HG03469 (cell line): ENCODE measurements at regions not wholly inside any gene's neighbourhood (a gene's known extent, or its start where the extent isn't known, plus 50 kb on each side); places are given as distances from the start of the nearest gene placed in this dataset.
"Not testable (repeated sequence)": the region's sequence is repeated elsewhere in the genome, so short reads cannot be mapped to it uniquely, and the experiment has no call there.

Source experiments
- ATAC-seq: cut with Tn5 transposase; IDR thresholded peaks from one replicate; pipeline ENCODE4 v1.9.1; 2021; ENCODE audit warnings: mild to moderate bottlenecking, moderate library complexity, moderate number of reproducible peaks; ENCODE audit not compliant: unreplicated experiment

DNA sequence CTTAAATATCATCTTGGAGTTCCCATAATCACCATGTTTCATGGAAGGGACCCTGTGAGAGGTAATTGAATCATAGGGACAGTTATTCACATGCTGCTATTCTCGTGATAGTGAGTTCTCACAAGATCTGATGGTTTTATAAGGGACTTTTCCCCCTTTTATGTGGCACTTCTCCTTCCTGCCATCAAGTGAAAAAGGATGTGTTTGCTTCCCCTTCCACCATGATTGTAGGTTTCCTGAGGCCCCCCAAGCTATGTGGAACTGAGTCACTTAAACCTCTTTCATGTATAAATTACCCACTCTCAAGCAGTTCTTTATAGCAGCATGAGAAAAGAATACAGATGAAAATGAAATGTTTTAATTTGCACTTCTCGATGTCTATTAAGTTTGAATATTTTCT lies 112.0 kb downstream of the ZNF648 start:
- ATAC-seq, result no peak

DNA sequence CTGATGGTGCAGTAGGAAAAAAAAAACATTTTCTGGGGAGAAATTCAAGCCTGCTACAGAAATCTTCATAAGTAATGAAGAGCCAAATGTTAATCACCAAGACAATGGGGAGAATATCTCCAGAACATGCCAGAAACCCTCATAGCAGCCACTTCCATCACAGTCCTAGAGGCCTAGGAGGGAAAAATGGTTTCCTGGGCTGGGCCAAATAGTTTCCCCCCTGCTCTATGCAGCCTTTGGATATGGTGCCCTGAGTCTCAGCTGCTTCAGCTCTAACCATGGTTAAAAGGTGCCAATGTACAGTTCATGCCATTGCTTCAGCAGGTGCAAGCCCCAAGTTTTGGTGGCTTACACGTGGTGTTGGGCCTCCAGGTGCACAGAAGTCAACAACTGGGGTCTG lies 113.1 kb downstream of the ZNF648 start:
- ATAC-seq, result no peak

DNA sequence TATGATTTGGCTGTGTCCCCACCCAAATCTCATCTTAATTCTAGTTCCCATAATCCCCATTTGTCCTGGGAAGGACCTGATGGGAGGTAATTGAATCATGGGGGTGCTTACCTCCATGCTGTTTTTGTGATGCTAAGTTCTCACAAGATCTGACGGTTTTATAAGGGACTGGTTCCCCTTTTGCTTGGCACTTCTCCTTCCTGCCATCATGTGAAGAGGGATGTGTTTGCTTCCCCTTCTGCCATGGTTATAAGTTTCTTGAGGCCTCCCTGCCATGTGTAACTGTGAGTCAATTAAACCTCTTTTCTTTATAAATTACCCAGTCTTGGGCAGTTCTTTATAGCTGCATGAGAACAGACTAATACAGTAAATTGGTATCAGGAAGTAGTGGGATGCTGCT lies 114.1 kb downstream of the ZNF648 start:
- ATAC-seq, result no peak

DNA sequence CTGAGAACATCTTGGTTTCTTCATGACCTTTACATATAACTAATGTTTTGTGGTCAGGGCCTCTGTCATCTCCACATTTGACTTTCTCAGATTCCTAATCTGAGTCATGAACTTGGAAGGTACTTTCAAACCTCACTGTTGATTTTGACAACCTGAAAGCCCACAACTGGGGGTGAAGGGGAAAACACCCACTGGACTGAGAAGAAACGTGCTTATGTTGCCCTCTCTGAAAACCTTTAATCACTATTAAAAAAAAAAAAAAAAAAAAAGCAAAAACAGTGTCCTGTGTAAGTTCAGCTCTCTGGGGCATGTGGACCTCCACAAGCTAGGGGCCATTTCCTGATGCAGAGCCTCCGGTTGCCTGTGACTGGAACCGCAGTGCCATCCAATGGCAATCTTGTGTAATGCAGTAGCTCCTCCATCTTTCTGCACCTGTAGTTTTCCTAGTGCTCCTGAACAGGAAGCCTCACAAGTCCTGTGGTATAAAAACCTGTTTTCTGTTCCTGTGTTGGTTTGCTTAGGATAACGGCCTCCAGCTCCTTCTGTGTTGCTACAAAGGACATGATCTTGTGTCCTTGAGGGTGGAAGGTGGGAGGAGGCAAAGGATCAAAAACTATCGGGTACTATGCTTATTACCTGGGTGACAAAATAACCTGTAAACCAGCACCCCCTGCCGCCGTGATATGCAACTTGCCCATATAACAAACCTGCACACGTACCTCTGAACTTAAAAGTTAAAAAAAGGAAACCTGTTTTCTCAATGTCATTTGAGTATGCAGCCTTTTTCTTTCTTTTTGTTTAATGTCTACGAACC lies 124.5 kb downstream of the ZNF648 start:
- ATAC-seq, result peak; percentile 71

DNA sequence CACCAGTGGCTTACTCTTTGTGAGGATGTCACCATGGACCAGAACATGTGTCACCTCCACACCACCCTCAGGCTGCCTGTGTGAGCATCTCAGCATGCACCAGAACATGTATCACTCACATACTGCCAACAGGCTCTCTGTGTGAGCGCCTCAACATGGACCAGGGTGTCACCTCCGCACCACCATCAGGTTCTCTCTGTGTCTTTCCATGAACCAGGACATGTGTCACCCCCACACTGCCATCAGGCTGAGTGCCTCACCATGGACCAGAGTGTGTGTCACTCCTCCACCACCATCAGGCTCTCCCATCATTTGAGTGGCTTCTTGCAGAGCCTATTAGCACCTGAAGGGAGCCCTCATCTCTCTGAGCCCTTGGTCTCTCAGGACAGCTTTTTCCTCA lies 125.2 kb downstream of the ZNF648 start:
- peak; percentile 13 for ATAC-seq

DNA sequence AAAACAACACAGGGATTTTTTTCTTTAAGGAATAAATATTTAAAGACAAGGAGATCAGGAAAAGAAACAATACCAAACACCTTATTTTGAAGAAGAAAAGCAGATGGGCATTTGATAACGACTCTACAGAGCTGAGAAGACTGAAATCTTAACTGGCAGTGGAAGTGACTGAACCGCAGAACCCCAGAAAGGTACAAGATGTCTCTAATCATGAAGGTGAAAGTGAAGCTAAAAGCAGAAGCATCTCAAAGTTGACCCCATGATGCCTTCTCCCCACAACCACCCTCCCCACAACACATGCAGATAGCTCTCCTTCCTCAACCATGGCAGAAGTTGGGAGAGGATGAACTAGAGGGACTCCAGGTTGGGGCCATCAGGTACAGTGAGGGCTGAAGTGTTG lies 129.6 kb downstream of the ZNF648 start:
- ATAC-seq, result no peak

DNA sequence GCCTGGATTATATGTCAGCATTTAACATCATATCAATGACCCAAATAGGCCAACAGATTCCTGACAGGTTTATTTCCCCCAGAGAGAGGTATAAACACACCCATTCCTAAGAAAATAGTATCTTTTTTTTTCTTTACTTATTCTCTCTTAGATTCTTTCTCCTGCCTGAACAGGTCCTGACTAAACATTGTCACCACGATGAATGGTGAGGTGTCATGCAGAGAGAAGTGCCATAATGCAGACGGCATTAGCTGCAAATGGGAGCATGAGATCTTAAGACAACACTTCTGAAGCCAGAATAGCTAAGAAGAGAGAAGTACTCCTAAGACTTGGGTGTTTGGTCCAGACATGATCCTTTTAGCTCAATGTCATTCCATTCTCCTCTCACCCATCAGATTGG lies 131.3 kb downstream of the ZNF648 start:
- ATAC-seq, result no peak

DNA sequence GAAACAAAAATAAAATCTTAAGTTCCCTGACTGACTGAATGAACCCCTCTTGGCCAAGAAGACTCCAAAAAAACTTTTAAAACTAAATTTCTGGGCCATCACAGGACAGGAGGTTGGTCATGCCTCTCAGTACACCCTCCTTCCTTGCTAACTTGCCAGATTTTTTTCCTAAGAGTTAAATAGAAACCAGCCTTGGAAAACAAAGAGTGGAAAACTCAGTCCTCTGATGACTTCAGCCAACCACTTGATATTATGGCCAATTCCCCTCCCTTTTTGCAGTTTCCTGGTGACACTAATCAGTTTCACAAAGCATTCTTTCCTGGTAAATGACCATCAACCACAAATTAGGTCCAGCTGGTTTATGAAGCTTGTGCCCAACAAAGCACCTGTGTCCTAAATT lies 134.8 kb downstream of the ZNF648 start:
- ATAC-seq, result no peak

DNA sequence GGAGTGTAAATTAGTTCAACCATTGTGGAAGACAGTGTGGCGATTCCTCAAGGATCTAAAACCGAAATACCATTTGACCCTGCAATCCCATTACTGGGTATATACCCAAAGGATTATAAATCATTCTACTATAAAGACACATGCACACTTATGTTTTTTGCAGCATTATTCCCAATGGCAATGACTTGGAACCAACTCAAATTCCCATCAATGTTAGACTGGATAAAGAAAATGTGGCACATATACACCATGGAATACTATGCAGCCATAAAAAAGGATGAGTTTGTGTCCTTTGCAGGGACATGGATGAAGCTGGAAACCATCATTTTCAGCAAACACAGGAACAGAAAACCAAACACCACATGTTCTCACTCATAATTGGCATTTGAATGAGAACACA lies 137.5 kb downstream of the ZNF648 start:
- not testable (repeated sequence) for ATAC-seq

DNA sequence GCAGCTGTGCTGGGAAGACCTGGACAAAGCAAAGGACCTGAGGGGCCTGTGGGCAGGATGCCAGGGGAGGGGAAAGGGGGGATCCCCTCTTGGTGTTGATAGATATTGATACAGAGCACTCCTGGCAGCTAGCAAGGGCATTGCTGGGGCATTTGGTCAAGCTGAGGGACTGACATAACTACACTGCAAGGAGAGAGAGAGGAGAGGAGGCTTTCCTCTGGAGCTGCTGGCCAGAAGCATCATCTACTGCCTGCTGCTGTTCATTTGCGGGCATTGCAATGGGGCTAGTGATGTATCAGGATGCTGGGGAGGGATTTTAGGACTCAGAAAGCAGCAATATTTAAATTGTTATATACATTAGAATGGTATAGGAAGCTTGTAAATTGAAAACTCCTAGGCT lies 142.0 kb downstream of the ZNF648 start:
- ATAC-seq, result no peak

DNA sequence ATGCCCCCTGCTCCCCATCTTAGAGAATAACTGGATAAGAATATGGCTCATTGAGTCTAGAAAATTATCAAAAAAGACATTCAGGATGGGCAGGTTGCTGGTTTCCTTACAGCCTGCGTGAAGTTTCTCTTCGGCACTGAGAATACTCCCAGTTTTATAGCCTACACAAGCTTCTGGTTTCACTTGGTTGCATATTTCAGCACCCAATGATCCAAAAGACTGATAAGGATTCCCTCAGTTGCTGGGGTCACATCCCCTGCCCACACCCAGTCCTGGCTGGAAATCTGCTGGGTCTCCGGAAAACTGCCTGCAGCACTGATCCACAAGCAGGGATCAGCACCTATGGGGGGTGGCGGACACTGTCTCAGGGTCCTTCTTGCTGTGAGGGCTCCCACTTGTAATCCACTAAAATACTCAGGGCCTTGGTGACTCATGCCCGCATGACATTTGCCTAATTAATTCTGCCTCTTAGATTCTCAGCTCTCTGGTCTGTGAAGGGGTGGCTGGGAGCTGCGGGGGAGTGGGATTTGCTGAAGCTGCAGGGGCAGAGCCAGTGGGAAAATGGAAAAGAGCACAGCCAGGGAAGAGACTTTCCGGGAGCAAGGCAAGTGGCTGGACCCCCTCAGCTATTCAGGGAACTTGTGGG lies 142.5 kb downstream of the ZNF648 start:
- no peak for ATAC-seq

DNA sequence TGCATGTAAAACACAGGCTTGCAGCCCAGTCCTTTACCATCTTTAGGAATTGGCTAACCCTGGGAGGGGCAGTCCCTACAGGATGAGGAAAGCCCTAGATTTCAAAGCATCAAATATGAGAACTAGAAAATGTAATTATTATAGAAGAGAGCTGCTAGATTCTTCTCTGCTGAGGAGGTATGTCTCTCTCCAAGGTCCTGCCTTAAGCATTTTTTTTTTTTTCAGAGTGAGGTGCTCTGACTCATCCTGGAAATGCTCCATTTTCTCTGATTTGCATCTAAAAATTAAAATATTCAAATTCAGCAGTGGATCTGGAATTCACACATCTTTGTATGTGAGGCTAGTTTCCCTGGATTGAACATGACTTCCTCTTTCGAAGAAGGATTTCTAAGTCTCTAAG lies 149.8 kb downstream of the ZNF648 start:
- ATAC-seq, result no peak

DNA sequence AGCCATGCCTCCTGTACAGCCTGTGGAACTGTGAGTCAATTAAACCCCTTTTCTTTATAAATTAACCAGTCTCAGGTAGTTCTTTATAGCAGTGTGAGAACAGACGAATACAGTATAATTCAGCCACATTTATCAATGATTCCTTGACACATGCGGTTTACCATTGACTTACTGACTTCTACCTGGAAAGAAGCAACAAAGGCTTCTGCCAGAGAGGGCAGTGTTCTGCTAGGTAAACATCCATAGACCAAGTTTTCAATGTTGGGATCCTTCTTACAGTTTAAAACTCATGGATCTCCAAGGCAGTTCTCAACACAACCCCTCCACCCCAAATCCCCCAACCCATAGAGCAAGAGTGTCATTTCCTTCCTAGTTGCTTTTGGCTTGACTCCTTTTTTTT lies 150.6 kb downstream of the ZNF648 start:
- no peak for ATAC-seq

DNA sequence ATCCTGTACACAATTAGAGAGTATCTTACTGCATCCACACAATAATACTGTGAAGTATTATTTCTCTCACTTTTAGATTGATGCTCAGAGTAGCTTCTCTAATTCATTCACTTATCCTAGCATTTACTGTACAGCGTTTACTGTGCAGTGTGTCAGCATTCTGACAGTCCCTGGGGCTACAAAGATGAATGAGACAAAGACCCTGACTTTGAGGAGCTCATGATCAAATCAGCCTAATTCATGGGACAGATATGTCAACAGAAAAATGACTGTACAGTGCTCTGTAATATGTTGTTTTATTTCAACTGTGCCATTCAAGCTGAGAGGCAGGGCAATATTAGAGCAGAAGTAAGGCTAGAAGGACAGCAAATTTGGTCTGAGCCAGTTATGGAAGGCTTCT lies 152.5 kb downstream of the ZNF648 start:
- ATAC-seq, result no peak

DNA sequence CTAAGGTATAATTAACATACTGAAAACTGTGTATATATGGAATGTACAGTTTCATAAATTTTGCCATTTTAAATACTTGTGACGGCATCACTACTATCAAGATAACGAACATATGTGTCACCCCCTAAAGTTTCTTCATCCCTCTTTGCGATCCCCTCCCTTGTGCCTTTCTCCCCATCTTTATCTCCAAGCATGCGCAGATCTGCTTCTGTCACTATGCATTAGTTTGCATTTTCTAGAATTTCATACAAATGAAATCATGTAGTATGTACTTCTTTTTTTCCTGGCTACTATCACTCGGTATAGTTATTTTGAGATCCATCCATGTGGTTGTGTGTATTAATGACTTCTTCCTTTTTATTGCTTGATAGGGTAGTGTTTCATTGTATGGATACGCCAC lies 154.9 kb downstream of the ZNF648 start:
- no peak for ATAC-seq

DNA sequence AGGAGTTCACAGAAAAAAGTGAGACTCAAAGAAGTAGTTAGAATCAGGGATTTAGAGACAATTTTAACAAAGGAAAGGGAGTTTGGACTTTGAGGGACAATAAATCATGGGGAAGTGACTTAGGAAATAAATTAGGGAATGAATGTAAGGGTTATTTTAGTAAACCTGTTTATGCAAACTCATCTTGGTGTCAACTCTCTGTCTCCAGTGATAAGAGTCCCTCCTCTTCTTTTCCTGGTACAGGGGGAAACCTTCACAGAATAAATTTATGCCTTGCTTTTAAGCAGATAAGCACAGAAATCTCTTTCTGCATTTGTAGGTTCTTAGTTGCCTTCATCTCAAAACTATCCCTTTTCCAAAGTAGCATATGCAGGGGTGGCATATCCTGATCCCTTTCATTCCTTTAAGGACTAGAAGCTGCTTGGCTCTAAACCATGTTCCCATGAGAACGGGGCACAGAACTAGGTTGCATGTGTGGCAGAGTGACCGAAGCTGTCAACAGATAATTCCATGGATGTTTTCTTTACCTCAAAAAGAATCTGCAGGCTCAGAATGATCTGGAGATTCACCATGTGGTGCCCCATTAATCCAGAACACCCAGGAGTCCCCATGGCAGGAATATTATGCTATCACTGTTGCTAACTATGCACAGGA lies 155.4 kb downstream of the ZNF648 start:
- no peak for ATAC-seq

DNA sequence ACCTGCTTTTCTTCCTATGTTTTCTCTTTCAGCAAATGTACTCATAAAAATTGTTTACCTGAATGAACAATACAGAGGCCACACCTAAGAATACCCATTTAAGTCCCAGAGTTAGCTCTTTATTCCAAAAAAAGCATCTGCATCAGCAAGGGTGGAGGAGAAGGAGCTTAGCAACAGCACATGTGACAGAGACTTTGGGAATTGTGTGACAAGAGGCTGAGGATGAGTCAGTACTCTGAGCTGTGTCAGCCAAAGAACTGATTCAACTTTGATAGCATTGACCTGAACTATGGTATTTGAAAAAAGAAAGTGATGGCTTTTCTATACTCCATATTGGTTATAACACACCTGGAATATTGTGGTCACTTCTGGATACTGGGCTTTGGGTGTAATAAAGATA lies 162.7 kb downstream of the ZNF648 start:
- ATAC-seq, result no peak

DNA sequence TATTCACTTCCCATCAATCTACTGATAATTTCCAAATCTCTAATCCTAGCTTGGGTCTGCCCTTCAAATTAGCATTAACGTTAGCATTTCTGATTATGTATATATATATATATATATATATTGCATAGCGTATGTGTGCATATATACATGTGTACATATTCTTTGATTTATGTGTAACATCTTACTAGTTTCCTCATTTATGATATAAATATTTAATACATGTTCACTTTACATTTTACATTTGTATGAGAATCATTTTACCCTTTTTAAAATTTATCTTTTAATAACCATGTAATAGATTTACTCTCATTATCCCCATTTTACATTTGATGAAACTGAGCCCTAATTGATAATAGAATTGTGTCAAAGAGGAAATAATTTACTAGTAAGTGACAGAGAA lies 164.7 kb downstream of the ZNF648 start:
- ATAC-seq, result no peak

DNA sequence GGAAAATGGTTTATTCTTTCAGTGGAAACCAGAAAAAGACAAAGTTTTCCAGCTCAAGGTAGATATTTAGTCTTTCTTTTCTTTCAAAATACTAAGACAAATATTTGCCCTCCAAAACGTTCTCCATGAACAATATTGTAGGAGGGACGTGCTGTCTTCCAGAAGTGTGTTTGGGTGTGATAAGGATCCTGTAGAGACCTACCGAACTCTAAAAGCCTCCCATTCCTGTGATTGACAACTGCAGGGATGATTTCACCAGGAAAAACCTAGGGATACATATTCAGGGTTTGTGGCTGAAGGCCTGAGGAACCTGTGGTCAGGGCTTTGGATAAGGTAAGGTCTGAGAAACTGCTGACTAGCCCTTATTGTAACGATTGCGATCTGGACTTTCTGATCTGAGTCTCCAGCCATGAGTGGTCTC lies 167.1 kb downstream of the ZNF648 start:
- no peak for ATAC-seq

DNA sequence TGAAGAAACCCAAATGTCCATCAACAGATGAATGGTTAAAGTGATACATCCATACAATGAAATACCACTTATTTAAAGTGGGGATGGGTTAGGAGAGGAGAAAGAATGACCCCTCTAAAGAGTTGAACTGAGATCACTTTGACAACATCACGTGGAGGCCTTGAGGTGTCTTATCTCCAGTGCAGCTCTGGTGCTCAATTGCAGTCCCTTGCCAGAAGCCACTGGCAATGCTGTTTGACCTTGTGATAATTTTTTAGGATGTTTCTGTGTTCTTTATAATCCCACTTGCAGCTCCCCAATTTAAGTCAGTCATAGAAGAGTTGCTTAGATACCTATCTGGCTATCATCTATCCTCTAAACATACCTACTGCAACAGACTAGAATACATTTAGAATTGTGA lies 167.6 kb downstream of the ZNF648 start:
- no peak for ATAC-seq

DNA sequence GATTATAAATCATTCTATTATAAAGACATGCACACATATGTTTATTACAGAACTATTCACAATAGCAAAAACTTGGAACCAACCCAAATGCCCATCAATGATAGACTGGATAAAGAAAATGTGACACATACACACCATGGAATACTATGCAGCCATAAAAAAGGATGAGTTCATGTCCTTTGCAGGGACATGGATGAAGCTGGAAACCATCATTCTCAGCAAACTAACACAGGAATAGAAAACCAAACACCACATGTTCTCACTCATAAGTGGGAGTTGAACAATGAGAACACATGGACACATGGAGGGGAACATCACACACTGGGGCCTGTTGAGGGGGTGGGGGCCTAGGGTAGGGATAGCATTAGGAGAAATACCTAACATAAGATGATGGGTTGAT lies 168.4 kb downstream of the ZNF648 start:
- not testable (repeated sequence) for ATAC-seq

DNA sequence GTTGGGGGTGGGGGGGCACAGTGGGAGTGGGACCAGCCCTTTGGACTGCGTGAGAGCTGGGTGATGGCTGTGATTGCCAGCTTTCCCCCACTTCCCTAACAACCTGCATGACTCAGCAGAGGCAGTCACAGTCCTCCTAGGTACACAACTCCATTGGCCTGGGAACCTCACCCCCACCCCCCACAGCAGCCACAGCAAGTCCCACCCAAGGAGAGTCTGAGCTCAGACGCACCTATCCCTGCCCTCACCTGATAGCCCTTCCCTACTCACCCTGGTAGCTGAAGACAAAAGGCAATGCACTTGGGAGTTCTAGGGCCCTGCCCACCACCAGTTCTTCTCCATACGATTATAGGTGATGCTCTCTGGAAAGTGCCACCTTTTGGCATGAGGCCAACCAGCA lies 188.9 kb downstream of the ZNF648 start:
- no peak for ATAC-seq
